ENCODE measurements at regions not wholly inside any gene's neighbourhood (a gene's known extent, or its start where the extent isn't known, plus 50 kb on each side); places are given as distances from the start of the nearest gene placed in this dataset.

DNA sequence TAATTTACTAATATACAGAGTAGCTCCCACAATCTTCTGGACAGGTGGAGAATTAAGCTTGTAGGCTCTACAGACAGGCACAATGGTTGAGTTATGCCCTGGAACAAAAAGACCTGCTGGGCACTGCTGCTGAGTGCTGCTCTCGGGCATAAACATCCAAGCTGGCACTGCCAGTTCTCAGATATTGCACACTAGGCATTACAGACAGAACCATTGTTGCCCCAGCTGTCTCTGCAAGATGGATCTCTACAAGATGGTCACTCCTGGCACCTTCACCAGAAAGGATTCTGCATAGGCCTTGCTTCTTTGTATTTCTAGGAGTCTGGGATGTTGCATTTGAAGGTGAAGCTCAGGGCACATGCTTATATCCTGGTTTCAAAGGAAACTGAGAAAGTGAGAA, 527.1 kb downstream of the STIM2 start:
- Histone ChIP-seq H3K36me3 (no peaks in the 10 kb centered on the region), H3K27me3 (no peaks in the 10 kb centered on the region), H3K27ac (no peak overlapping the region), H3K4me1 (no peaks in the 10 kb centered on the region), H3K4me3 (no peak overlapping the region), H3K9me3 (no peaks in the 10 kb centered on the region)
- no peak for ATAC-seq
- 37 to 45% methylated on average over 1 of the region's 1 CpG for WGBS, 2 donors
- intact Hi-C loops (cut with DNase I): no loop called here
- TF ChIP-seq, protein P1, sequence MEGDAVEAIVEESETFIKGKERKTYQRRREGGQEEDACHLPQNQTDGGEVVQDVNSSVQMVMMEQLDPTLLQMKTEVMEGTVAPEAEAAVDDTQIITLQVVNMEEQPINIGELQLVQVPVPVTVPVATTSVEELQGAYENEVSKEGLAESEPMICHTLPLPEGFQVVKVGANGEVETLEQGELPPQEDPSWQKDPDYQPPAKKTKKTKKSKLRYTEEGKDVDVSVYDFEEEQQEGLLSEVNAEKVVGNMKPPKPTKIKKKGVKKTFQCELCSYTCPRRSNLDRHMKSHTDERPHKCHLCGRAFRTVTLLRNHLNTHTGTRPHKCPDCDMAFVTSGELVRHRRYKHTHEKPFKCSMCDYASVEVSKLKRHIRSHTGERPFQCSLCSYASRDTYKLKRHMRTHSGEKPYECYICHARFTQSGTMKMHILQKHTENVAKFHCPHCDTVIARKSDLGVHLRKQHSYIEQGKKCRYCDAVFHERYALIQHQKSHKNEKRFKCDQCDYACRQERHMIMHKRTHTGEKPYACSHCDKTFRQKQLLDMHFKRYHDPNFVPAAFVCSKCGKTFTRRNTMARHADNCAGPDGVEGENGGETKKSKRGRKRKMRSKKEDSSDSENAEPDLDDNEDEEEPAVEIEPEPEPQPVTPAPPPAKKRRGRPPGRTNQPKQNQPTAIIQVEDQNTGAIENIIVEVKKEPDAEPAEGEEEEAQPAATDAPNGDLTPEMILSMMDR (IDR thresholded peaks at IDR 0.05): no peak
- no peak for FAIRE-seq
- DNase-seq: no peak

DNA sequence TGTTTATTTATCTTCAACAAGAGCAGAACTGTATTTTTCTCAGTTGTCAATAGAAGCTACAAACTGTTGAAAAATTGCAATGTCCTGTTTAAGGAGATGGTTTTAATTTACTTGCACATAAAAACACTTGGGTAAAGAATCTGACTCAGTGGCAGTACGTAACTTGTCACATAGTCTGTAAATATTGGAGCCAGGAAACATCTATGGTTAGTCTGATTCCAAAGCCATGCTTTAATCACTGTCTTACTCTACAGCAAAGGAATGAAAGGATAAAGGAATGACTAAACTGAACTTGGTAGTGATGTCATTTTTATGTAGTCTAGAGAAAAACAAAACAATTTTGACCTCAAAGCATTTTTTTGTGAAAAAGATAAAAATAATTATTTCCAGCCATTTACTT, 537.2 kb downstream of the STIM2 start:
- no peak for DNase-seq
- Histone ChIP-seq H3K4me3 (no peak overlapping the region), H3K4me1 (no peaks in the 10 kb centered on the region), H3K27me3 (no peaks in the 10 kb centered on the region), H3K9me3 (no peaks in the 10 kb centered on the region), H3K27ac (no peak overlapping the region), H3K36me3 (no peaks in the 10 kb centered on the region)
- WGBS, 2 donors: 36 to 66% methylated on average over 1 of the region's 1 CpG
- no peak for FAIRE-seq
- TF ChIP-seq, protein P1 (IDR thresholded peaks at IDR 0.05): no peak
- no peak for ATAC-seq
- intact Hi-C loops (cut with DNase I): no loop called here

DNA sequence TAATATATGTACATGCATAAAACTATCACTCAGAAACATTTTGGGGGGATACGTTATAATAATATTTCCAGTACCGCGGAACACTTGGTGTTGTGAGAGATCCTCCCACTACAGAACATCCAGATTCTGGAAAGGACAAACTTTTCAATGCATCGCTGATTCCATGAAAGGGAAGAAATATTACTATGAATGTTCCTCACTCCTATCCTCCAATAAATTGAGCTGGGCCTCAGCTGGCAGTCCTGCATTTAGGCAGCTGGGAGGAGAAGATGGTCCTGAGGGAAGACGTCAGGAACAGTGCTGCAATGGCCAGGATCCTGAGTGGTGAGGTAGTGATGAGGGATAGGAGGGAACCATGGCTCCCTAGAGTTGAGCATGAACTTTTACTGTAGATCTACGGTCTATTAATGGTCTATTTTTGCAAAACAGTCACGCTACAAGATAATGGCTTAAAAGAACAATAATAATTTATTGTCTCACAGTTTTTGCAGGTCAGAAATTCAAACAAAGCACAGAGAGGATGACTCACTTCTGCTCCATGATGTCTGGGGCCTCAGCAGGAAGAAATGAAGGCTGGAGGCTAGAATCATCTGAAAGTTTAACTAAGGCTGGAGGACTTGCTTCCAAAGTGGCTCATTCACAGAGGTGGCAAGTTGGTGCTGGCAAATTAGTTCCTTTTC, 538.1 kb downstream of the STIM2 start:
- no peak for FAIRE-seq
- Histone ChIP-seq H3K36me3 (no peaks in the 10 kb centered on the region), H3K27ac (no peak overlapping the region), H3K27me3 (no peaks in the 10 kb centered on the region), H3K4me1 (no peaks in the 10 kb centered on the region), H3K9me3 (no peaks in the 10 kb centered on the region), H3K4me3 (no peak overlapping the region)
- TF ChIP-seq, protein P1 (IDR thresholded peaks at IDR 0.05): no peak
- ATAC-seq: no peak
- no peak for DNase-seq
- WGBS, 2 donors: 68 to 81% methylated on average over 7 of the region's 7 CpGs
- intact Hi-C loops (cut with DNase I): no loop called here

DNA sequence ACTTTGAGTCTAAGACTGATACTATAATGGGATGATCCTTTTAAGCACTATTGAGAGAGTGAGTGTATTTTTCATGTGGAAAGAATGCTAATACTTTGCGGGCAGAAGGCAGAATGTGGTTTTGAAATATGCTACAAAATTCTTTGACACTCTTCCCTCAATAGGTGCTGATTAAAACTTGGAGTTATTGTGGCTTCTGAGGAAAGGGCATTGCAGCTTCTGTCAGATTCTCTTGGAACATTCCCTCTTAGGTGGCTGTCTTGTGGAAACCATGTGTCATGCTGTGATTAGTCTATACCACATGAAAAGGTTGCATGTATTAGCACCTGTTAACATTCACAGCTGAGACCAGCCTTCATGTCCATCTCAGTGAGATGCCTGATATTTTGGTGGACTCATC, 547.0 kb downstream of the STIM2 start:
- ATAC-seq (no peak), DNase-seq (no peak), FAIRE-seq (no peak)
- H3K27me3 ChIP-seq: no peaks in the 10 kb centered on the region
- TF ChIP-seq, protein P1 (IDR thresholded peaks at IDR 0.05): no peak
- no peaks in the 10 kb centered on the region for H3K36me3 ChIP-seq
- H3K4me3 ChIP-seq: no peak overlapping the region
- H3K4me1 ChIP-seq: no peaks in the 10 kb centered on the region
- H3K27ac ChIP-seq: no peak overlapping the region
- intact Hi-C loops (cut with DNase I): no loop called here
- no peaks in the 10 kb centered on the region for H3K9me3 ChIP-seq
- 70 to 73% methylated on average over 1 of the region's 1 CpG for WGBS, 2 donors

DNA sequence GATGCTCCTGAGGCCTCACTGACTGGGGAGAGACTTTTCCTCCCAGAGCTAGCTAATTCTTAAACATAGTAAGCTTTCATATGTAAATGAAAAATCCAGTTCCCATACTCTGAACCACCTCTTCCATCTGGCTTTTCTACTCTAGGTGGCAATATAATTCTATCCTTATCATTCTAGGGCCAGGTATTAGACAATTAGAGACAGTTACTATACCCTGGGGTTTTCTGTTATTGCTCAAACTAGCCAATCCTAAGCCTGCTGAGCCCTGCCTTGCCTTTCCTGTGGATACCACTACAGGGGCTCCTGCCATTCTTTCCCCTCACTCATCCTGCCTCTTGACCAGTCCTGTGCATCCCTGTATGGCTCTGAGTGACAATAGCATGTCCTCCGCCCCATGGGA, 552.0 kb downstream of the STIM2 start:
- TF ChIP-seq, protein P1 (IDR thresholded peaks at IDR 0.05): no peak
- no peaks in the 10 kb centered on the region for H3K4me1 ChIP-seq
- intact Hi-C loops (cut with DNase I): no loop called here
- FAIRE-seq (no peak), DNase-seq (no peak), ATAC-seq (no peak)
- 75 to 91% methylated on average over 1 of the region's 1 CpG for WGBS, 2 donors
- no peaks in the 10 kb centered on the region for H3K36me3 ChIP-seq
- no peaks in the 10 kb centered on the region for H3K27me3 ChIP-seq
- no peak overlapping the region for H3K4me3 ChIP-seq
- no peaks in the 10 kb centered on the region for H3K9me3 ChIP-seq
- no peak overlapping the region for H3K27ac ChIP-seq
